ENCODE measurements at regions not wholly inside any gene's neighbourhood (a gene's known extent, or its start where the extent isn't known, plus 50 kb on each side); places are given as distances from the start of the nearest gene placed in this dataset.

- no peak for DNase-seq
Measured at GRCh38 chr20:57838670-57839151, 128.9 kb upstream of the PMEPA1 start.

- no peak for DNase-seq
Measured at GRCh38 chr20:57837208-57838035, 127.6 kb upstream of the PMEPA1 start.

- no peak for DNase-seq
Measured at GRCh38 chr20:57835588-57836455, 126.0 kb upstream of the PMEPA1 start.

- DNase-seq: no peak
Measured at GRCh38 chr20:57835074-57835452, 125.2 kb upstream of the PMEPA1 start.

GRCh38 chr20:57834306-57835073 is 124.7 kb upstream of the PMEPA1 start:
- no peak for DNase-seq

- DNase-seq: no peak
Measured at GRCh38 chr20:57831993-57832585, 122.3 kb upstream of the PMEPA1 start.

- no peak for DNase-seq
Measured at GRCh38 chr20:57831326-57831992, 121.6 kb upstream of the PMEPA1 start.

GRCh38 chr20:57830515-57830895 is 120.7 kb upstream of the PMEPA1 start:
- DNase-seq: no peak

- no peak for DNase-seq
Measured at GRCh38 chr20:57829805-57830514, 120.1 kb upstream of the PMEPA1 start.

- DNase-seq: no peak
Measured at GRCh38 chr20:57829336-57829735, 119.5 kb upstream of the PMEPA1 start.

- DNase-seq: no peak
Measured at GRCh38 chr20:57828696-57829095, 118.9 kb upstream of the PMEPA1 start.

- no peak for DNase-seq
Measured at GRCh38 chr20:57826666-57827287, 117.0 kb upstream of the PMEPA1 start.

GRCh38 chr20:57824909-57825308 is 115.1 kb upstream of the PMEPA1 start:
- no peak for DNase-seq

- DNase-seq: no peak
Measured at GRCh38 chr20:57821935-57822334, 112.1 kb upstream of the PMEPA1 start.

GRCh38 chr20:57819691-57820380 is 110.0 kb upstream of the PMEPA1 start:
- no peak for DNase-seq

GRCh38 chr20:57819291-57819690 is 109.5 kb upstream of the PMEPA1 start:
- DNase-seq: no peak

GRCh38 chr20:57818418-57819181 is 108.8 kb upstream of the PMEPA1 start:
- no peak for DNase-seq

GRCh38 chr20:57815405-57815804 is 105.6 kb upstream of the PMEPA1 start:
- DNase-seq: no peak

- DNase-seq: no peak
Measured at GRCh38 chr20:57814529-57814928, 104.7 kb upstream of the PMEPA1 start.
